H1 (cell line): ENCODE measurements at regions not wholly inside any gene's neighbourhood (a gene's known extent, or its start where the extent isn't known, plus 50 kb on each side); places are given as distances from the start of the nearest gene placed in this dataset.

Experiments used
- CHD7 ChIP-seq: fragments of 300-600 bp; sonication (generic); IDR thresholded peaks from 2 replicates; pipeline ENCODE4 v1.7.1; 2012; ENCODE audit warnings: low read length, moderate library complexity, mild to moderate bottlenecking, inconsistent platforms; ENCODE audit not compliant: insufficient replicate concordance
- FOSL1 ChIP-seq: IDR thresholded peaks from 2 replicates; pipeline ENCODE4 v1.6.1; 2011; ENCODE audit warnings: mild to moderate bottlenecking, low read depth, low read length, moderate library complexity; ENCODE audit not compliant: insufficient read depth
- NRF1 ChIP-seq: IDR thresholded peaks from 2 replicates; pipeline ENCODE4 v1.6.1; 2011; ENCODE audit warnings: mild to moderate bottlenecking, low read depth, low read length, improper control_type of control experiment
- RFX5 ChIP-seq: IDR thresholded peaks from 2 replicates; pipeline ENCODE4 v1.6.1; 2011; ENCODE audit warnings: low read depth, low read length, improper control_type of control experiment, borderline replicate concordance

- TF ChIP-seq CHD7 (no peak), RFX5 (no peak), FOSL1 (no peak), NRF1 (no peak)
Observed at GRCh38 chr1:157302199-157302497, 164.0 kb upstream of the ETV3 start (continued).
